Activated CD8-positive, alpha-beta T cell treated with anti-CD3 and anti-CD28 coated beads, Interleukin-2, amount 10 ng/mL, durations not matched to agents 7 days and 5 days (primary cell): ENCODE measurements at regions not wholly inside any gene's neighbourhood (a gene's known extent, or its start where the extent isn't known, plus 50 kb on each side); places are given as distances from the start of the nearest gene placed in this dataset.

Experiments used
- ATAC-seq: fragments of 150-1000 bp; cut with Tn5 transposase; one replicate; pipeline ENCODE4 v1.10.0; 2021; ENCODE audit warnings: moderate library complexity
- CTCF ChIA-PET: fragments of 350-600 bp; sonication (Branson Sonifier 250); formaldehyde crosslinking; loops from one replicate; lab custom pipeline; 2021; ENCODE audit warnings: antibody characterized with exemption; lab: Charles Lee
- POLR2A ChIA-PET: fragments of 350-600 bp; sonication (Branson Sonifier 250); formaldehyde crosslinking; loops from one replicate; lab custom pipeline; 2021; ENCODE audit warnings: antibody characterized with exemption; lab: Charles Lee
- DNase-seq: peaks from one replicate; pipeline ENCODE4 v3.0.0-alpha.2; 2020
- H3K27ac Mint-ChIP-seq: one replicate; pipeline ENCODE4 v1.8.0; 2021; ENCODE audit warnings: mild to moderate bottlenecking, mixed read lengths
- H3K27me3 Mint-ChIP-seq: one replicate; pipeline ENCODE4 v1.8.0; 2021; ENCODE audit warnings: low read depth, mixed read lengths
- H3K36me3 Mint-ChIP-seq: one replicate; pipeline ENCODE4 v1.8.0; 2021; ENCODE audit warnings: low read depth, mixed read lengths
- H3K4me1 Mint-ChIP-seq: one replicate; pipeline ENCODE4 v1.8.0; 2021; ENCODE audit warnings: low read depth, mixed read lengths
- H3K4me3 Mint-ChIP-seq: one replicate; pipeline ENCODE4 v1.8.0; 2021; ENCODE audit warnings: mild to moderate bottlenecking, mixed read lengths
- H3K9me3 Mint-ChIP-seq: one replicate; pipeline ENCODE4 v1.8.0; 2022; ENCODE audit warnings: mixed read lengths; ENCODE audit not compliant: insufficient read depth

DNA sequence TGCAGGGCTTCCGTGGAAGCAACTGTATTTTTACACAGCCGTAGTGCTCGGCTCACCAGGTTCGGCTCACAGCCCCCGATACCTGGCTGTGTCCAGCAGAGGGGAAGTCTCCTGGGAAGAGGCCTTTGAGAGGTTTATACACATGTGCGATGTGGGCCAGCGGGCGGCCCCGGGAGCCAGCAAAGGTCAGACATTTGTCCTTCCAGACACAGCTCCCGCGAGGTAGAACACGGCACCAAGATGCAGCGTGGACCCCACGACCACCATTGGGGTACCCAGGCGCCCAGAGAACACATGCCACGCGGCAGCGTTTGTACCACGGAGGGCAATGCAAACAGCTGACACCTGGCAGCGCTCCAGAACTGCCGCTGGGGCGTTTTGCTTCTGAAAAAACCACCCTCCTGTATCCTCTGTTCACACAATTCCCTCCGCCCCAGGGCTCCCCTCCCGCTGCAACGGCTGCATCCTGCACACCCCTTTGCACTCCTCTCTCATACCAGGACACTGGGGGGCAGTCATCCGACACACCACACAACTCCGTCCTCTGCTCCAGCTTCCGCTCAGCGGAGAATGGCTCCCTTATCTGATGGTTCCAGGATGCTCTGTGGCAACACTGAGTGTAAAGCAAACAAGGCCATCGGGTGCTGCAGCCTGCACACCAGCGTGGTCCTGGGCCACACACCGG lies 235.3 kb downstream of the SYK start:
- H3K36me3 Mint-ChIP-seq: peaks cover 5% of the 10 kb centered on the region
- ATAC-seq: peak; percentile 96
- H3K27ac Mint-ChIP-seq: peak overlapping the region; percentile 74
- peak overlapping the region; percentile 33 for H3K4me3 Mint-ChIP-seq
- POLR2A ChIA-PET: interaction anchor here (0.6 to 1.5 kb wide), 5 partner anchors 34 to 422 kb away, joined by 3 to 5 read pairs (median 4); partner anchors contain the start of gene NFIL3
- H3K4me1 Mint-ChIP-seq: peaks cover 69% of the 10 kb centered on the region
- H3K9me3 Mint-ChIP-seq: no peaks in the 10 kb centered on the region
- DNase-seq: peak; percentile 87
- H3K27me3 Mint-ChIP-seq: peaks cover under 1% of the 10 kb centered on the region
- CTCF ChIA-PET: interaction anchor here (0.7 to 2.0 kb wide), 25 partner anchors 9 to 636 kb away, joined by 3 to 27 read pairs (median 5); partner anchors contain the start of genes AUH and NFIL3

DNA sequence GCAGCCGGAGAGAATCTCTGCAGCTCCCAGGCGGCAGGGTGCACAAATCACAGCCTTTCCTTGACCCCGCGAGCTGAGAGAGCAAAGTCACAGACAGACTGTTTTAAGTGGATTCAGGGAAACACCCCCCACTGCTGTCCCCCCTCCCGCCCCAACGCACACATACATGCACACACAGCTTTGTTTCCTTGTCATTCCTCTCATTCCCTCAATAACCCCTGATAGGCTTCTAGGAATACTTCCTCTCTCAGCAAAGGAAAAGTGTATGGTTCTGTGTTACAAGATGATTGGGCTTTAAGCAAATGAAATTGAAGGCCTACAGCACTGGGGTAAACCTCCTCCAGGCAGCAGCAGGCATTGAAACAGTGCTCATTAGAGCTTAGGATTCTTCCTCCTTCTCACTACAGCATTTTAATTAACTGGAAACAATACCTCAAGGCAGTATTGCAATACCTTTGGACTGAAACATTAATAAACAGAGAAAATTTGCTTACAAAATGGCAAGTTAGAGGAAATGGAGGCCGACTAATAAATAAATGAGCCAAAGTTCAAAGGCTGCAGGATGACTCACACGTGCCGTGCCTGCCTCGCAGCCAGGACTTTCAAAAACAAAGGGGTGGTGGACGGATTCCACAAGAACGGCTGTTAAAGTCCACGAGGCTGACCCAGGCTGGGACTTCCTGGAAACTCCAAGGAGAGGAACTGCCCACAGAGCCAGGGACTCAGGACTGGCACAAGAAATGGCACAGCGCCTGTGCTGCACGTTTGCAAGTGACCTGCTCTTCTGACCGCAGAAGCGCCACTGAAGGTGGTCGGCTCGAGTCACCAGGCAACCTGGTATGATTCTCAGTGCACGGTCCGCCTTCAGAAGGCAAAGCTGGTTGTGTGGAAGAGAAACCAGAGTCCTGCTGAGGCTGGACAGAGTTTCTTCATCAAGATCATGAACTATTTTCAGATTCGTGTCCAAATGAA lies 236.2 kb downstream of the SYK start:
- H3K27me3 Mint-ChIP-seq: no peaks in the 10 kb centered on the region
- DNase-seq: no peak
- peak overlapping the region; percentile 33 for H3K4me3 Mint-ChIP-seq
- POLR2A ChIA-PET: interaction anchor here (1.0 to 1.5 kb wide), 4 partner anchors 34 to 386 kb away, joined by 3 to 5 read pairs (median 4); partner anchors contain the start of gene NFIL3
- CTCF ChIA-PET: interaction anchor here (0.7 to 2.0 kb wide), 24 partner anchors 8 to 635 kb away, joined by 3 to 27 read pairs (median 5); partner anchors contain the start of genes AUH and NFIL3
- ATAC-seq: no peak
- H3K4me1 Mint-ChIP-seq: peaks cover 72% of the 10 kb centered on the region
- H3K9me3 Mint-ChIP-seq: no peaks in the 10 kb centered on the region
- H3K36me3 Mint-ChIP-seq: peaks cover 5% of the 10 kb centered on the region
- H3K27ac Mint-ChIP-seq: peak overlapping the region; percentile 74

DNA sequence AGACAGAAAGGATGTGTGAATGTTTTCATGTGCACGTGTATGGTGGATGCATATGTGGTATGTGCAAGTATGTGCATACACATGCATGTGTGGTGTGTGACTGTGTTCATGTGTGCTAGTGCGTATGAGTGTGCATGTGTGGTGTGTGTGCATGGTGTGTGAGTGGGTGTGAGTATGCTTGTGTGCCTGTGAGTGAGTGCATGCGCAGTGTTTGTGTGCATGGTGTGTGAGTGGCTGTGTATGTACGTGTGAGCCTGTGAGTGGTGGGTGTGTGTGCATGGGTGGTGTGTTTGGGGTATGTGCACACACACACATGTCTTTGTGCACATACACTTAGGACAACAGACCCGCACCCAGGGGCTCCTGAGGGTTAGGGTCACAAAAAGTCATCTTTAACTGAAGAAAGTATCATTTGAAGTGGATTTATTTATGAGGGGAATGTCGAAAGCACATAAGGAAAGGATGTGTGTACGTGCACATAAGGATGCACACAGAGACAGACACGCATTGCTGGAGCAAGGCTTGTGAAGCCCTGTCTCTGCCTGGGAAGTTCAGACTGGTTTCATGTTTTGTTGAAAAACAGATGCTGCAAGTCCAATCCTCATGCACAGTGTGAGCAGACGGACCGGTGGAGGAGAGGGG lies 237.0 kb downstream of the SYK start:
- POLR2A ChIA-PET: no interaction called here
- CTCF ChIA-PET: interaction anchor here (2.0 kb wide), 1 partner anchor 113 kb away, joined by 9 read pairs; no protein-coding TSS in a partner anchor
- Mint-ChIP-seq H3K4me1 (peaks cover 74% of the 10 kb centered on the region), H3K9me3 (no peaks in the 10 kb centered on the region), H3K4me3 (no peak overlapping the region), H3K36me3 (peaks cover 5% of the 10 kb centered on the region), H3K27ac (peak overlapping the region; percentile 14), H3K27me3 (no peaks in the 10 kb centered on the region)
- no peak for ATAC-seq
- DNase-seq: no peak

DNA sequence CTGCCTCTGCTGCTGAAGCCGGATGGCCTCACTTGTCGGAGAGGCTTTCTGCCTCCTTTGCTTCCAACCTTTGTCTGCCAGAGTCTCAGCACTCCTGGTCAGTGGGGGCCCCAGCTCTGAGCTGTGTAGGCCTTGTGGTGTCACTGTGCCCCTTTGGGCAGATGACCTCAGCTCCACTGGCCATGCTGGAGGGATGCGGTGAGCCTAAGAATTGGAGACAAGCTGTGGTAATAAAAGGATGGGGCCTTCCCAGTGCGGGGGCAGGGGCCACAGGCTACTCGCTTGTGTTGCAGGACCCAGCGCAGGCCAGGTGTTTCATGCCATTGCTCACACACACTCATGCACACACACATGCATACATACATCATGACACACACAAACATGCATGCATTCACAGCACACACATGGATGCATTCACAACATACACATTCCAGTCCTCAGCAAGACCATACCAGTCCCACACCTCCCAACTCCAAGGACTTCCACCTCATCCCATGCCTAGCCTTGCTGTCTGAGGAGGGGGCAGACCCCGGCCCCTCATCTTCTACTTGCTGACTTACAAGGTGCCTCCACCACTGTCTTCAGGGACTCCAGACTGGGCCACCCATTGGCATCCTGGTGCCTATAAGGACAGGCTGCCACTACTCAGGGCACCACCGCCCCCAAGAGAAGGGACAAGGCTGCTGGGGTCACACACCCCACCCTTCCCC lies 237.7 kb downstream of the SYK start:
- POLR2A ChIA-PET: no interaction called here
- no peaks in the 10 kb centered on the region for H3K9me3 Mint-ChIP-seq
- DNase-seq (no peak), ATAC-seq (no peak)
- peak overlapping the region; percentile 68 for H3K27ac Mint-ChIP-seq
- H3K4me1 Mint-ChIP-seq: peaks cover 81% of the 10 kb centered on the region
- H3K36me3 Mint-ChIP-seq: peaks cover 7% of the 10 kb centered on the region
- H3K27me3 Mint-ChIP-seq: no peaks in the 10 kb centered on the region
- CTCF ChIA-PET: interaction anchor here (1.8 kb wide), 1 partner anchor 387 kb away, joined by 4 read pairs; no protein-coding TSS in a partner anchor
- no peak overlapping the region for H3K4me3 Mint-ChIP-seq

DNA sequence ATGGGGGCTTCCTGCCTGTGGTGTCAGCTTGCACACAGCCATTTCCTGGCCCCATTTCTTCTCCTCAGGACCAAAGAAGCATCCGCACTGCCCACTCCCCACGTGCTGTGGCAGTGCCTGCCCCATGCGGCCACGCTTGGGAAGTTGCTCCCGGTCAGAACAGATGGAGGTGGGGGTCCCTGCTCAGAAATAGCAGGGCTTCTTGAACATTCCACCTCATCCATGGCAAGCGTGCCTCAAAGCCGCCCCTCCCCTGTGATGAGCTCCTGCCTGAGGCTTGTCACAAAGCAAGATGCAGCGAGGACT lies 238.2 kb downstream of the SYK start:
- Mint-ChIP-seq H3K4me1 (peaks cover 82% of the 10 kb centered on the region), H3K36me3 (peaks cover 7% of the 10 kb centered on the region), H3K27ac (peak overlapping the region; percentile 68), H3K9me3 (no peaks in the 10 kb centered on the region), H3K27me3 (peaks cover 2% of the 10 kb centered on the region), H3K4me3 (no peak overlapping the region)
- ChIA-PET POLR2A (no interaction called here), CTCF (interaction anchor here (1.8 kb wide), 1 partner anchor 386 kb away, joined by 4 read pairs; no protein-coding TSS in a partner anchor)
- DNase-seq (no peak), ATAC-seq (no peak)

DNA sequence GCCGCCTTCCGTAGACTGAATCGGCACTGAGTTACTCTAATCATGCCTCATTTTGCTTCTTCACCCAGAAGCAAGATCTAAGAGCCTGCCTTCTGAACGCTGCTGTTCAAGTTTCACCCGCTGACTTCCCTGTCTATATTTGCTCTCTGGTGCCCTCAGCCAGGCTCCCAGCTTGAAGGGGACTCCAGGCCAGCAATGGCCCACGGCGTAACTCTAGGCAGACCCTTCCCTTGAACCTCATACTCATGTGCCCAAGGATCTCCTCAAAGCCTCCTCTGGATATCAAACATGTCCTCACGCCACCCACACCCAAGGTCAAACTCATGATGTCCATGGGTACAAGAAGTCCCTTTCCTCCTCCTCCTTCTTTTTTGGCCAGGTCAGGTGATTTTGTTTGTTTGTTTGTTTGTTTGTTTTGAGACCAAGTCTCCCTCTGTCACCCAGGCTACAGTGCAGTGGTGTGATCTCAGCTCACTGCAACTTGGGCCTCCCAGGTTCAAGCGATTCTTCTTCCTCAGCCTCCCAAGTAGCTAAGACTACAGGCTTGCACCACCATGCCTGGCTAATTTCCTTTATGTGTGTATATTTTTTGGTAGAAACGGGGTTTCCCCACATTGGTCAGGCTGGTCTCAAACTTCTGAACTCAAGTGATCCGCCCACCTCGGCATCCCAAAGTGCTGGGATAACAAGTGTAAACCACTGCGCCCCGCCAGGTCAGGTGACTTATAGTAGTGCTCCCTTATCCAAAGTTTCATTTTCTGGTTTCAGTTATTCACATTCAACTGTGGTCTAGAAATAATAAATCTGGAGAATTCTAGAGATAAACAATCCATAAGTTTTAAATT lies 239.0 kb downstream of the SYK start:
- peak overlapping the region; percentile 67 for H3K27ac Mint-ChIP-seq
- H3K4me1 Mint-ChIP-seq: peaks cover 85% of the 10 kb centered on the region
- H3K36me3 Mint-ChIP-seq: peaks cover 7% of the 10 kb centered on the region
- ChIA-PET CTCF (interaction anchor here (1.8 kb wide), 1 partner anchor 385 kb away, joined by 4 read pairs; no protein-coding TSS in a partner anchor), POLR2A (interaction anchor here (0.9 kb wide), 1 partner anchor 123 kb away, joined by 4 read pairs; no protein-coding TSS in a partner anchor)
- no peak overlapping the region for H3K4me3 Mint-ChIP-seq
- no peaks in the 10 kb centered on the region for H3K9me3 Mint-ChIP-seq
- DNase-seq (no peak), ATAC-seq (no peak)
- H3K27me3 Mint-ChIP-seq: peaks cover 2% of the 10 kb centered on the region

DNA sequence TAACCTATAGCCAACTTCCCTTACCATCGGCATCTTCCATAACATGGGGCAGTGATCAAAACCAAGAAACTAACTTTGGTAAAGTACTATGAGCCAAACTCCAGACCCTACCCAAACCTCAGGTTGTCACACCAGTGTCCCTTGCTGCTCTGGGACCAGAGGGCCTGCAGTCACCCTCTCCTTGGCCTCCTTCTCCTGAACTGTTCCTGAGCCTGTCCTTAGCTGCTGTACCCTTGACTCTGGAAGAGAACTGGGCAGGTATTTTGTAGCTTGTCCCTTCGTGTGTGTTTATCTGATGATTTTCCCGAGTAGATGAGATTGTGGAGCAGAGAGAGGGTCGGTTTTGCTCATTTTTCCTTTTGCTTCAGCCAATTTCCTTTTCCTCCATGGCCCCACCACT lies 240.4 kb downstream of the SYK start:
- no peak for ATAC-seq
- Mint-ChIP-seq H3K27me3 (peaks cover 2% of the 10 kb centered on the region), H3K27ac (no peak overlapping the region), H3K9me3 (no peaks in the 10 kb centered on the region), H3K4me1 (peaks cover 83% of the 10 kb centered on the region), H3K36me3 (peaks cover 7% of the 10 kb centered on the region), H3K4me3 (no peak overlapping the region)
- DNase-seq: no peak
- ChIA-PET CTCF (interaction anchor here (0.9 kb wide), 1 partner anchor 212 kb away, joined by 3 read pairs; no protein-coding TSS in a partner anchor), POLR2A (no interaction called here)

DNA sequence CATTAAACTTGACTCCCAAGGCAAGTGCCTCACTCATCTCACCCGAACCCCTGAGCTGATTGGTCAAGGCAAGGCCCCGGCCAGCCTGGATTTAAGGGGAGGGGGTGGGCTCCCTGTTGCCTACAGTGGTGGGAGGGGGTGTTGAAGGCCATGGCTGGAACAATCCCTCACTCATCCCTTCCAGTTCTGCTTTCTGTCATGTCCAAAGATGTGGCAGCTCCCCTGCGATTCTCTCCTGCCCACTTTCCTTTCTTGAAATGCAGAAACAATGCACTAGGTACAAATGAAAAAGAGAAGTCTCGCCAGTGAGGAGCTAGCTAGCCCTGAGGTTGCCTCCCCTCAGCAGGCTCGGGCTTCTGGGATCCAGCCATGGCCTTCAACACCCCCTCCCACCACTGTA lies 240.9 kb downstream of the SYK start:
- ATAC-seq: no peak
- POLR2A ChIA-PET: no interaction called here
- Mint-ChIP-seq H3K36me3 (peaks cover 7% of the 10 kb centered on the region), H3K9me3 (no peaks in the 10 kb centered on the region), H3K4me1 (peaks cover 83% of the 10 kb centered on the region), H3K4me3 (no peak overlapping the region), H3K27ac (no peak overlapping the region), H3K27me3 (peaks cover 2% of the 10 kb centered on the region)
- DNase-seq: no peak
- CTCF ChIA-PET: interaction anchor here (0.9 kb wide), 1 partner anchor 212 kb away, joined by 3 read pairs; no protein-coding TSS in a partner anchor

DNA sequence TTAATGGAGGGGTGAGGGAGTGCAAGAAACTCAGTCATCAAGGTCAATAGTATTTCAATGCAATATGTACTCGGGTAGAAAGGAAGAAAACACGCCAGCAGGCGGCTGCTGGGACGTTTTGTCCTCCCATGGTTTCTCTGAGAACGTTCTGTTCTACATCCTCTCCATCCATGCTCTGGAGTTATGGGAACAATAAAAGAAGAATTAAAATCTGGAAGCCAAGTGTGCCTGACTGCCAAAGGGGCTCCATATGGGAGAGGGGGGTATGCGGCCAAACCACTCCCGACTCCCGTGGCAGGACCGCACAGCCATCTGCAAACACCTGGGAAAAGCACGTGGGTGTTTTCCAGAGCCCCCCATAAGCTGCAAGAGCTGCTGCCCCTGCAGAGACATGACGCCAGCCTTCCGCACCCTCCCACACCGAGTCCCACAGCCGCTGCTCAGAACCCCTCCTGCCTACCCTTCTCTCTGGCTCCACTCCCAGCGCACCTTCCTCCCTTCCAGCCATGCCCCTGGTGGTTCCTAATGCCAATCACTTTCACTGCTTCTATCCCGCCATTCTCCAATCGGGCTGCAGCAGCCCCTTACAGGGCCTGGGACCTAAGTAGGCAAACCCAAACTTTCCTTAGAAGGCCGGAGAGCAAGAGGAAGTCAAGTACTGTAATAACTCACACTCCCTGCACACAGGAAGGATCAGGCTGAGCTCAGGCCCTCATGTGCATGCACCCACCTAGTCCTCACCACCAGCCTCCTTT lies 241.6 kb downstream of the SYK start:
- H3K27me3 Mint-ChIP-seq: peaks cover 2% of the 10 kb centered on the region
- DNase-seq: no peak
- H3K27ac Mint-ChIP-seq: no peak overlapping the region
- no peak for ATAC-seq
- POLR2A ChIA-PET: no interaction called here
- peaks cover 7% of the 10 kb centered on the region for H3K36me3 Mint-ChIP-seq
- peaks cover 83% of the 10 kb centered on the region for H3K4me1 Mint-ChIP-seq
- H3K4me3 Mint-ChIP-seq: no peak overlapping the region
- no peaks in the 10 kb centered on the region for H3K9me3 Mint-ChIP-seq
- CTCF ChIA-PET: interaction anchor here (0.7 to 1.2 kb wide), 4 partner anchors 122 to 383 kb away, joined by 3 to 4 read pairs (median 3); no protein-coding TSS in a partner anchor
